LNCAP (cell line): ENCODE measurements at regions not wholly inside any gene's neighbourhood (a gene's known extent, or its start where the extent isn't known, plus 50 kb on each side); places are given as distances from the start of the nearest gene placed in this dataset.

ENCODE experiments used
- TF ChIP-seq, protein P1 (sequence below): fragments of 450-650 bp; IDR thresholded peaks from 2 replicates; pipeline ENCODE4 v1.5.1; 2017; ENCODE audit warnings: mild to moderate bottlenecking

DNA sequence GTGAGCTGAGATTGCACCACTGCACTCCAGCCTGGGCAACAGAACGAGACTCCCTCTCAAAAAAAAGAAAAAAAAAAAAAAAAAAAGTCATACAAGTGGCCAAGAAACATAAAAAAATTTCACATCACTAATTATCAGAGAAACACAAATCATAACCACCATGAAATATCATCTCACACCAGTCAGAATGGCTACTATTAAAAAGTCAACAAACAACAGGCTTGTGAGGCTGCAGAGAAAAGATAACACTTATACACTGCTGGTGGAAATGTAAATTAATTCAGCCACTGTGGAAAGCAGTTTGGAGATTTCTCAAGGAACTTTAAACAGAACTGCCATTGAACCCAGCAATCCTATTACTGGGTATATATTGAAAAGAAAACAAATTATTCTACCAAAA, 291.1 kb upstream of the MCTP2 start:
- TF ChIP-seq, protein P1, sequence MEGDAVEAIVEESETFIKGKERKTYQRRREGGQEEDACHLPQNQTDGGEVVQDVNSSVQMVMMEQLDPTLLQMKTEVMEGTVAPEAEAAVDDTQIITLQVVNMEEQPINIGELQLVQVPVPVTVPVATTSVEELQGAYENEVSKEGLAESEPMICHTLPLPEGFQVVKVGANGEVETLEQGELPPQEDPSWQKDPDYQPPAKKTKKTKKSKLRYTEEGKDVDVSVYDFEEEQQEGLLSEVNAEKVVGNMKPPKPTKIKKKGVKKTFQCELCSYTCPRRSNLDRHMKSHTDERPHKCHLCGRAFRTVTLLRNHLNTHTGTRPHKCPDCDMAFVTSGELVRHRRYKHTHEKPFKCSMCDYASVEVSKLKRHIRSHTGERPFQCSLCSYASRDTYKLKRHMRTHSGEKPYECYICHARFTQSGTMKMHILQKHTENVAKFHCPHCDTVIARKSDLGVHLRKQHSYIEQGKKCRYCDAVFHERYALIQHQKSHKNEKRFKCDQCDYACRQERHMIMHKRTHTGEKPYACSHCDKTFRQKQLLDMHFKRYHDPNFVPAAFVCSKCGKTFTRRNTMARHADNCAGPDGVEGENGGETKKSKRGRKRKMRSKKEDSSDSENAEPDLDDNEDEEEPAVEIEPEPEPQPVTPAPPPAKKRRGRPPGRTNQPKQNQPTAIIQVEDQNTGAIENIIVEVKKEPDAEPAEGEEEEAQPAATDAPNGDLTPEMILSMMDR: no peak

DNA sequence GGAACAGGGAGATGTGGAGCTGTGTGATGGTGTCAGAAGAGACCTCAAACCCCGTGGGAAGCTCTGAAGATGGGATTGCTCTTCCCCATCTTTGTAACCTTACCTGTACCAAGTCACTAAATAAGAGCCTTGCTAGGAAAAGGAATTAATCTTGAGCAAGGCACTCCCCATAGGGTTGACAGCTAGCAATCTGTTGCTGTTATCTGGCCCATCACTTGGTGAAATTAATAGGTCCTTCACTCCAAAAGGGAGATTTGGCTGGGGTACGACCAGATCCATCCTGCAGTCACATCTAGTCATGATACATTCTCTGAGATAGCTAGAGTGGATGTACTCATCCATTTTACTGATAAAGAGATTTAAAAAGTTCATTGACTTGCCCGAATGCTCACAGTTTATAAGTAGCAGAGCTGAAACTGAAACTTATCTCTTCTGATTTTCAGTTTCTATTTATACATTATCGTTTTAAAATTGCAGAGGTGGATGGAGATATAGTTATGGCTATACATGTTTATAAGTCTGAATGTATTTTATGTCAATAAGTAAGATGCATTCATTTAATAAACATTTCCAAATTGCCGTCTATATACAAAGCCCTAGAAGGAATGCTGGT, 299.1 kb upstream of the MCTP2 start:
- TF ChIP-seq, protein P1: no peak

DNA sequence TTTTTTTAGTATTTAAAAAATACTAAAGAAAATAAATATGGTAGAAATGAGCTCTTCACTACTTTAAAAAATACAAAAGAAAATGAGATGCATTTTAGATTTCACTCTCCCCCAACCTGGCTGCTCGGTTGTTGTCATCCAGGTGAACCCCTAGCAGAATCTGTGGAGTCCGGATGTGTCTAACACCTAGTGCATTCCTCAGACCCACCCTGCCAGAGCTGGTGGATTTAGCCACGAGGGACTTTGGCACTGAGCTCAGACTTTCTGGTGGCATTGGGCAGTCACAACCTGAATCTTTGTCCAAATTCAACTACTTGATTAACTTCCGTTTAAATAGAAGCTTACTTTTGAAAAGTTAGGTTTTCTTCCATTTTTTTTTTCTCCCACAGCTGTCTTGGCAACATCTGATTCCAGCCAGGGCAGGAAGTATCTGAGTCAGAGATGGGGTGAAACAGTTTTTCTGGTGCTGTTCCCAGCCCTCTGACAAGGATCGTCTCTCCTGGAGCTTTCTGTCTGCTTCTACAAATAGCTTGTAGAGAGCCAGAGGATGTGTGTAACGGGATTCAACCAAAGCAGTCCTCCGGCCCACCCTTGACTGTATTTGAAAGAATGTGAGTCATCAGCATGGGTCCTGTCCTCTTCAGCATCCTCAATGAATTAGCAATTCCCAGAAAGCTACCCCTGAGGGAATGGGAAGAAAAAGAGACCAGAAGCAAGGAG, 301.8 kb upstream of the MCTP2 start:
- TF ChIP-seq, protein P1: no peak

DNA sequence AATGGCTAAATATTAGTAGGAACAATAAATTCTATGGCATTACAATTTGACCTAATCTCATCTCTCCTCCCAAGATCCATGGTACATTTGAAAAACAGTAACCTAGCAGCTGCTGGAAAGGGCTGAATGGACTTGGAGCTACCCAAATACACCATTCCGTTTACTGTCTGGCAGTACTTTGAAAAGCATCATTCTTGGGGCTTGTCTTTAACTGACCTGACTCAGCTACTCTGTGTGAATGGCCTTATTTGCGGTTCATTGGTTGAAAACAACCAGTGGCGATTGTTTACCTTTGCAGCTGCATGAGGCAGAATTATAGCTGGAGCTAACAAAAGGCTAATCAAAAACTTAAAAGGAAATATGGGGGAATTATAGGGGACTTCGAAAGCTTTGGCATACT, 311.2 kb upstream of the MCTP2 start:
- TF ChIP-seq, protein P1: no peak

DNA sequence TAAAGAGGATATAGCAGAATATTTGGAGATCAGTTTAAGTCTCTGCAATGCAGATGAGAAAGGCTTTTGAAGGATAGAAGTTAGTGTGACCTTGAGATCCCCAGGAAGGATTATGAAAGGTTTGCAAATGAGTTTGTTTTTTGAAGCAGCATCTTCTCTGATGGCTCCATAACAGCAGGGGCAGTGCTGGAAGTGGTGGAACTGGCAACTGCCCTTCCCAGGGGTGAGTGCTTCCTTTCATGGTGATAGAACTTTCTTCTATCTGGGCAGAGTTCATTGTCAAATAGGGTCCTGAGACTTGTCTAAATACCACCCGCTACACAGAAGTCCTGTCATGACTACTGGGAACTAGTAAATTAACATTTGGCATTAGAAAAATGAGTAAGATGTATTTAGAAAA, 314.2 kb upstream of the MCTP2 start:
- TF ChIP-seq, protein P1: no peak

DNA sequence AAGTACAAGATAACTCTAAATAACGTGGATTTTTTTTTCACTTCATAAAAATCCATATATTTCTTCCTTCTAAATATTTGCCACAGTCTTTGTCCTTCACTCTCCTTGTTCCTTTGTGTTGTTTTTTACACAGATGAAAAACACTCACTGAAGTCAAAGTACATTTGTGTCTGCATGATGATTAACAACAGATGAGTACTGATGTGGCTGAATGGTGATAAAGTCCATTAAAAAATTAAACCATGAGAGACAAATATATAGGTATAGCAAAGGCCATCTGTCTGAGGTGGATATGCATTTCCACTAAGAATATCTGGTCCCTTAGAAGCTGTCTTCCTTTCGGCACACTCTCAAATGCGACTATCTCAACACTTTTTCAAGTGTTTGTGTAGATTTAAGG, 317.5 kb upstream of the MCTP2 start:
- TF ChIP-seq, protein P1: no peak

DNA sequence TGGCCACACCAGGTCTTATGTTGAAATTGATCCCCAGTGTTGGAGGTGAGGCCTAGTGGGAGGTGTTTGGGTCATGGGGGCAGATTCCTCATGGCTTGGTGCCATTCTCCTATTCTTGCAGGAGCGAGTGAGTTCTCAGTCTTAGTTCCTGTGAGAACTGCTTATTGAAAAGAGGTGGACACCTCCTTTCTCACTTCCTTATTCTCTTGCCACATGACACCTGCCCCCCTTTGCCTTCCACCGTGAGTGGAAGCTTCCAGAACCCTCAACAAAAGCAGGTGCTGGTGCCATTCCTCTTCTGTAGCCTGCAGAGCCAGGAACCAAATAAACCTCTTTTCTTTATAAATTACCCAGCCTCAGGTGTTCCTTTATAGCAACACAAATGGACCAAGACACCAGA, 318.1 kb upstream of the MCTP2 start:
- TF ChIP-seq, protein P1: no peak
